Upper lobe of left lung (tissue), 4 donors: ENCODE measurements at regions not wholly inside any gene's neighbourhood (a gene's known extent, or its start where the extent isn't known, plus 50 kb on each side); places are given as distances from the start of the nearest gene placed in this dataset.

ENCODE experiments used
- POLR2A ChIP-seq, 4 donors: fragments of 450-650 bp; IDR thresholded peaks; one replicate each; pipeline ENCODE4 v1.5.1; 2016 to 2017; ENCODE audit warnings: antibody characterized with exemption in 4 of 4, mild to moderate bottlenecking in 2 of 4
- POLR2AphosphoS5 ChIP-seq, 2 donors: sonication (generic); formaldehyde crosslinking; IDR thresholded peaks; one replicate each; pipeline ENCODE4 v1.5.1; 2017; ENCODE audit warnings: antibody characterized with exemption in 2 of 2
- TF ChIP-seq, protein P1 (sequence below), 6 experiments: fragments of 450-650 bp in 4 of 6; fragments of 200-600 bp in 2 of 6; sonication (generic) in 2 of 6; IDR thresholded peaks; one replicate each; pipeline ENCODE4 v1.5.1; 2016 to 2019; ENCODE audit warnings: antibody characterized with exemption in 6 of 6

DNA sequence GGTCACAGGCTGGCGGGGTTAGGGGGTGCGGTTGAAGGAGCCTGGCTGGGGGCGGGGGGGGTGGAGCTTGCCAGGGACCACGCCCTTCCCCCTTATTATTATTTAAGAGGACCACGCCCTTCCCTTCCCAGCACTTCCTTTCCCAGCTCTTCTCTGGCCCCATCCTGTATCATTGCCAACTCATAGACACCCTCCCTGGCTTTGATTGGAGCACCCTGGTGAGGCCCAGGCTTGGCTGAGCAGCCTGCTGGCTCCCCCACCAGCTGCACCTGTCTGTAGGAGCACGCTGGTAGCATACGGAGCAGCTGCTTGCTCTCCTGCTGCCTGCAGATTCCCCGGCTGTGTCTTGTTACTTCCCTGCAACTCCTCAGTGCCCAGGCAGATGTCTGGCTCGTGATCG, 62.5 kb upstream of the PDX1 start:
- TF ChIP-seq POLR2A (IDR thresholded peaks at IDR 0.05) (no peak), POLR2AphosphoS5 (IDR thresholded peaks at IDR 0.05) (no peak)
- TF ChIP-seq, protein P1, sequence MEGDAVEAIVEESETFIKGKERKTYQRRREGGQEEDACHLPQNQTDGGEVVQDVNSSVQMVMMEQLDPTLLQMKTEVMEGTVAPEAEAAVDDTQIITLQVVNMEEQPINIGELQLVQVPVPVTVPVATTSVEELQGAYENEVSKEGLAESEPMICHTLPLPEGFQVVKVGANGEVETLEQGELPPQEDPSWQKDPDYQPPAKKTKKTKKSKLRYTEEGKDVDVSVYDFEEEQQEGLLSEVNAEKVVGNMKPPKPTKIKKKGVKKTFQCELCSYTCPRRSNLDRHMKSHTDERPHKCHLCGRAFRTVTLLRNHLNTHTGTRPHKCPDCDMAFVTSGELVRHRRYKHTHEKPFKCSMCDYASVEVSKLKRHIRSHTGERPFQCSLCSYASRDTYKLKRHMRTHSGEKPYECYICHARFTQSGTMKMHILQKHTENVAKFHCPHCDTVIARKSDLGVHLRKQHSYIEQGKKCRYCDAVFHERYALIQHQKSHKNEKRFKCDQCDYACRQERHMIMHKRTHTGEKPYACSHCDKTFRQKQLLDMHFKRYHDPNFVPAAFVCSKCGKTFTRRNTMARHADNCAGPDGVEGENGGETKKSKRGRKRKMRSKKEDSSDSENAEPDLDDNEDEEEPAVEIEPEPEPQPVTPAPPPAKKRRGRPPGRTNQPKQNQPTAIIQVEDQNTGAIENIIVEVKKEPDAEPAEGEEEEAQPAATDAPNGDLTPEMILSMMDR (IDR thresholded peaks at IDR 0.05): no peak
